ENCODE measurements at regions not wholly inside any gene's neighbourhood (a gene's known extent, or its start where the extent isn't known, plus 50 kb on each side); places are given as distances from the start of the nearest gene placed in this dataset.
"Not testable (repeated sequence)": the region's sequence is repeated elsewhere in the genome, so short reads cannot be mapped to it uniquely, and the experiment has no call there.

- no peak for TF ChIP-seq CTCF (IDR thresholded peaks at IDR 0.05; ENCODE audit: low read length)
- TF ChIP-seq EZH2 (IDR thresholded peaks at IDR 0.05; ENCODE audit: borderline replicate concordance, low read length): no peak
- H4K20me1 ChIP-seq (ENCODE audit: insufficient read depth, low read length): no peaks in the 10 kb centered on the region
- no peaks in the 10 kb centered on the region for H3K4me1 ChIP-seq (ENCODE audit: insufficient read depth, low read length, severe bottlenecking)
- H3K9ac ChIP-seq (ENCODE audit: low read length): no peak overlapping the region
- H3K9me3 ChIP-seq (ENCODE audit: low read length): no peaks in the 10 kb centered on the region
- no peak overlapping the region for H2AFZ ChIP-seq (ENCODE audit: low read length)
- no peaks in the 10 kb centered on the region for H3K9me2 ChIP-seq (ENCODE audit: low read depth, low read length)
- no peak overlapping the region for H3K4me3 ChIP-seq (ENCODE audit: low read depth, low read length, poor library complexity, severe bottlenecking)
- H3K4me2 ChIP-seq (ENCODE audit: low read length): no peak overlapping the region
- H3F3A ChIP-seq (ENCODE audit: insufficient read depth, low read length): no peaks in the 10 kb centered on the region
- H3K36me3 ChIP-seq (ENCODE audit: insufficient read depth, low read length): no peaks in the 10 kb centered on the region
- no peaks in the 10 kb centered on the region for H3K79me2 ChIP-seq (ENCODE audit: insufficient read depth, low read length)
- H3K27ac ChIP-seq (ENCODE audit: low read depth, low read length, poor library complexity, severe bottlenecking): no peak overlapping the region
- H3K27me3 ChIP-seq (ENCODE audit: insufficient read depth, low read length): no peaks in the 10 kb centered on the region
These were observed 402.4 kb downstream of the SATB2 start for GRCh38 chr2:199055336-199055735.

GRCh38 chr2:199042660-199043379 lies 414.9 kb downstream of the SATB2 start:
- TF ChIP-seq CTCF (IDR thresholded peaks at IDR 0.05; ENCODE audit: low read length) (no peak), EZH2 (IDR thresholded peaks at IDR 0.05; ENCODE audit: borderline replicate concordance, low read length) (no peak)
- Histone ChIP-seq H3K27me3 (ENCODE audit: insufficient read depth, low read length) (no peaks in the 10 kb centered on the region), H4K20me1 (ENCODE audit: insufficient read depth, low read length) (no peaks in the 10 kb centered on the region)

GRCh38 chr2:199040522-199040921 lies 417.2 kb downstream of the SATB2 start:
- Histone ChIP-seq H3K36me3 (ENCODE audit: insufficient read depth, low read length) (no peaks in the 10 kb centered on the region), H3K9me2 (ENCODE audit: low read depth, low read length) (no peaks in the 10 kb centered on the region), H3K4me3 (ENCODE audit: low read depth, low read length, poor library complexity, severe bottlenecking) (no peak overlapping the region), H3F3A (ENCODE audit: insufficient read depth, low read length) (no peaks in the 10 kb centered on the region), H3K79me2 (ENCODE audit: insufficient read depth, low read length) (no peaks in the 10 kb centered on the region), H3K27me3 (ENCODE audit: insufficient read depth, low read length) (no peaks in the 10 kb centered on the region), H4K20me1 (ENCODE audit: insufficient read depth, low read length) (no peaks in the 10 kb centered on the region), H3K9ac (ENCODE audit: low read length) (no peak overlapping the region), H3K9me3 (ENCODE audit: low read length) (no peaks in the 10 kb centered on the region), H2AFZ (ENCODE audit: low read length) (no peak overlapping the region), H3K4me1 (ENCODE audit: insufficient read depth, low read length, severe bottlenecking) (peaks cover 5% of the 10 kb centered on the region), H3K4me2 (ENCODE audit: low read length) (no peak overlapping the region), H3K27ac (ENCODE audit: low read depth, low read length, poor library complexity, severe bottlenecking) (no peak overlapping the region)
- TF ChIP-seq EZH2 (IDR thresholded peaks at IDR 0.05; ENCODE audit: borderline replicate concordance, low read length): no peak

More at GRCh38 chr2:199042660-199043379, 414.9 kb downstream of the SATB2 start:
- Histone ChIP-seq H3K9me2 (ENCODE audit: low read depth, low read length) (no peaks in the 10 kb centered on the region), H3K4me2 (ENCODE audit: low read length) (no peak overlapping the region), H2AFZ (ENCODE audit: low read length) (no peak overlapping the region), H3K79me2 (ENCODE audit: insufficient read depth, low read length) (no peaks in the 10 kb centered on the region), H3K36me3 (ENCODE audit: insufficient read depth, low read length) (no peaks in the 10 kb centered on the region), H3K9me3 (ENCODE audit: low read length) (no peaks in the 10 kb centered on the region), H3K9ac (ENCODE audit: low read length) (no peak overlapping the region), H3K4me1 (ENCODE audit: insufficient read depth, low read length, severe bottlenecking) (peaks cover 4% of the 10 kb centered on the region), H3K27ac (ENCODE audit: low read depth, low read length, poor library complexity, severe bottlenecking) (no peak overlapping the region), H3K4me3 (ENCODE audit: low read depth, low read length, poor library complexity, severe bottlenecking) (no peak overlapping the region), H3F3A (ENCODE audit: insufficient read depth, low read length) (no peaks in the 10 kb centered on the region)

DNA sequence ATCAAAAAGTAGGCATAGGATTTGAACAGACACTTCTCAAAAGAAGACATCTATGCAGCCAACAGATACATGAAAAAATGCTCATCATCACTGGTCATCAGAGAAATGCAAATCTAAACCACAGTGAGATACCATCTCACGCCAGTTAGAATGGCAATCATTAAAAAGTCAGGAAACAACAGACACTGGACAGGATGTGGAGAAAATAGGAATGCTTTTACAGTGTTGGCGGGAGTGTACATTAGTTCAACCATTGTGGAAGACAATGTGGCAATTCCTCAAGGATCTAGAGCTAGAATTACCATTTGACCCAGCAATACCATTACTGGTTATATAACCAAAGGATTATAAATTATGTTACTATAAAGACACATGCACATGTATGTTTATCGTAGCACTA lies 424.0 kb downstream of the SATB2 start:
- H3K4me2 ChIP-seq (ENCODE audit: low read length); H3K36me3 ChIP-seq (ENCODE audit: insufficient read depth, low read length); H3F3A ChIP-seq (ENCODE audit: insufficient read depth, low read length); H2AFZ ChIP-seq (ENCODE audit: low read length); H3K4me3 ChIP-seq (ENCODE audit: low read depth, low read length, poor library complexity, severe bottlenecking); H3K9ac ChIP-seq (ENCODE audit: low read length); H3K27me3 ChIP-seq (ENCODE audit: insufficient read depth, low read length); H3K9me2 ChIP-seq (ENCODE audit: low read depth, low read length); H3K27ac ChIP-seq (ENCODE audit: low read depth, low read length, poor library complexity, severe bottlenecking); H4K20me1 ChIP-seq (ENCODE audit: insufficient read depth, low read length); H3K79me2 ChIP-seq (ENCODE audit: insufficient read depth, low read length); H3K9me3 ChIP-seq (ENCODE audit: low read length); H3K4me1 ChIP-seq (ENCODE audit: insufficient read depth, low read length, severe bottlenecking): not testable (repeated sequence)

Measured in OCI-LY1 (cell line).